ENCODE measurements at regions not wholly inside any gene's neighbourhood (a gene's known extent, or its start where the extent isn't known, plus 50 kb on each side); places are given as distances from the start of the nearest gene placed in this dataset.

DNA sequence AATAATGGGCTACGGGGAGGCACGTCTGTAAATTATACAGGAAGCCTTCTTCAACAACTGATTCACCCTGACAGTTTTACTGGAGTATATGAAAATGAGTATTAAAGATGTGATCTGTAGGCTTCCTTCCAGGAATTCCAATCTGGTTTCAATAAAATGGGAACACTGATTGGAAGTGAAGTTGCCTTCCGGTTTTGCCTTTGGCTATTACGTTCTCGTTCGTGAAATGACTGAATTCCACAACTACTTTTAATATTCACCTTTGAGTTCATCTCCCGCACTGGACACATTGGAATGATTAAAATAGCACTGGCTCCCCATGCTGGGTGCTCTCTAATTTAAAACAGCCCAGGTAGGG lies 350.1 kb upstream of the MKI67 start:
- Histone ChIP-seq H3K4me1 (no peaks in the 10 kb centered on the region), H3K27me3 (no peaks in the 10 kb centered on the region), H3K27ac (no peak overlapping the region), H3K9me3 (no peaks in the 10 kb centered on the region), H3K36me3 (no peaks in the 10 kb centered on the region), H3K4me3 (no peak overlapping the region)
- intact Hi-C loops (cut with DNase I): no loop called here
- 70% methylated on average over 7 of the region's 7 CpGs for WGBS (ENCODE audit: insufficient coverage, low coverage, low lambda C conversion rate, missing lambda C conversion rate)
- ATAC-seq (no peak), DNase-seq (no peak)
- TF ChIP-seq, protein P1, sequence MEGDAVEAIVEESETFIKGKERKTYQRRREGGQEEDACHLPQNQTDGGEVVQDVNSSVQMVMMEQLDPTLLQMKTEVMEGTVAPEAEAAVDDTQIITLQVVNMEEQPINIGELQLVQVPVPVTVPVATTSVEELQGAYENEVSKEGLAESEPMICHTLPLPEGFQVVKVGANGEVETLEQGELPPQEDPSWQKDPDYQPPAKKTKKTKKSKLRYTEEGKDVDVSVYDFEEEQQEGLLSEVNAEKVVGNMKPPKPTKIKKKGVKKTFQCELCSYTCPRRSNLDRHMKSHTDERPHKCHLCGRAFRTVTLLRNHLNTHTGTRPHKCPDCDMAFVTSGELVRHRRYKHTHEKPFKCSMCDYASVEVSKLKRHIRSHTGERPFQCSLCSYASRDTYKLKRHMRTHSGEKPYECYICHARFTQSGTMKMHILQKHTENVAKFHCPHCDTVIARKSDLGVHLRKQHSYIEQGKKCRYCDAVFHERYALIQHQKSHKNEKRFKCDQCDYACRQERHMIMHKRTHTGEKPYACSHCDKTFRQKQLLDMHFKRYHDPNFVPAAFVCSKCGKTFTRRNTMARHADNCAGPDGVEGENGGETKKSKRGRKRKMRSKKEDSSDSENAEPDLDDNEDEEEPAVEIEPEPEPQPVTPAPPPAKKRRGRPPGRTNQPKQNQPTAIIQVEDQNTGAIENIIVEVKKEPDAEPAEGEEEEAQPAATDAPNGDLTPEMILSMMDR (IDR thresholded peaks at IDR 0.05): no peak
- TF ChIP-seq POLR2A (IDR thresholded peaks at IDR 0.05): no peak

DNA sequence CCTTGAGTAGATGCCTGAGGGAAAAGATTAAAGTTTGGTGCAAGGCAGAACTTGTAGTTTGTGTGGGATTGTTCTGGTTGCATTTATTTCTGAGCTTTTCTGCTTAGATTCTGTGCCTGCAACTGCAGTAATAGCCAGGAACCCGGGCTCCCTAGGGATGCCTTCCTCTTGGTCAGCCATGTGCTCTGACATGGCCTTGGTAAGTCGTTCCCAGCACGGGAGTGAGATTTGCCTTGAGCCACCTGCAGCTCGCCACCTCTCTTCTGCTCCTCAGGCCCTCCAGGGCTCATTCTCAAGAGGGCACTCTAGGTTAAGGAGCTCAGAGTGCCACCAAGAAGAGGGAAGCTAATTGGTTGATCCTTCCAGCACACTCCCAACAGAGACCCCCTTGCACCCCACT lies 350.6 kb upstream of the MKI67 start:
- no peaks in the 10 kb centered on the region for H3K9me3 ChIP-seq
- H3K27me3 ChIP-seq: no peaks in the 10 kb centered on the region
- no peak overlapping the region for H3K4me3 ChIP-seq
- no peak for TF ChIP-seq POLR2A (IDR thresholded peaks at IDR 0.05)
- TF ChIP-seq, protein P1 (IDR thresholded peaks at IDR 0.05): no peak
- DNase-seq (no peak), ATAC-seq (no peak)
- H3K27ac ChIP-seq: no peak overlapping the region
- intact Hi-C loops (cut with DNase I): no loop called here
- 40% methylated on average over 1 of the region's 4 CpGs for WGBS (ENCODE audit: insufficient coverage, low coverage, low lambda C conversion rate, missing lambda C conversion rate)
- no peaks in the 10 kb centered on the region for H3K4me1 ChIP-seq
- no peaks in the 10 kb centered on the region for H3K36me3 ChIP-seq

DNA sequence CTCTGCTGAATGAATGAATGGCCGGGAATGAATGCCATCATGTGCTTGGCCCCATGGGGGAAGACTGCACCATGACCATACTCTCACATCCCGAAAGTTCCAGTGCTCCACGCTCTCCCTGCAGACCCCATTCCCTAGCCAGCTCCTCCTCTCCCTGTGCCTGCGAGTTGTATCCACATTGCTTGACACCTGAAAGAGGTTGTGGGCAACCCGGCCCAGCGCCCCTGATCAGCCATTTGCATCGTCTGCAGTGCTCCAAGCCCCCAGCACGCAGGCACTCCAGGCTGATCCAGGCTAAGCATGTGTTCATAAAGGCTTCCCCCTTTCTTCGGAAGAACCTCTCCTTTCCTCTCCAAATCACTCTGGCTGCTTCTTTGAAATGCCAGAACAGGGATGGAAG lies 354.4 kb upstream of the MKI67 start:
- DNase-seq (no peak), ATAC-seq (no peak)
- no peaks in the 10 kb centered on the region for H3K36me3 ChIP-seq
- 44% methylated on average over 2 of the region's 9 CpGs for WGBS (ENCODE audit: insufficient coverage, low coverage, low lambda C conversion rate, missing lambda C conversion rate)
- H3K4me1 ChIP-seq: no peaks in the 10 kb centered on the region
- no peak overlapping the region for H3K4me3 ChIP-seq
- no peak for TF ChIP-seq POLR2A (IDR thresholded peaks at IDR 0.05)
- TF ChIP-seq, protein P1 (IDR thresholded peaks at IDR 0.05): no peak
- no peak overlapping the region for H3K27ac ChIP-seq
- H3K9me3 ChIP-seq: no peaks in the 10 kb centered on the region
- H3K27me3 ChIP-seq: no peaks in the 10 kb centered on the region
- intact Hi-C loops (cut with DNase I): no loop called here

DNA sequence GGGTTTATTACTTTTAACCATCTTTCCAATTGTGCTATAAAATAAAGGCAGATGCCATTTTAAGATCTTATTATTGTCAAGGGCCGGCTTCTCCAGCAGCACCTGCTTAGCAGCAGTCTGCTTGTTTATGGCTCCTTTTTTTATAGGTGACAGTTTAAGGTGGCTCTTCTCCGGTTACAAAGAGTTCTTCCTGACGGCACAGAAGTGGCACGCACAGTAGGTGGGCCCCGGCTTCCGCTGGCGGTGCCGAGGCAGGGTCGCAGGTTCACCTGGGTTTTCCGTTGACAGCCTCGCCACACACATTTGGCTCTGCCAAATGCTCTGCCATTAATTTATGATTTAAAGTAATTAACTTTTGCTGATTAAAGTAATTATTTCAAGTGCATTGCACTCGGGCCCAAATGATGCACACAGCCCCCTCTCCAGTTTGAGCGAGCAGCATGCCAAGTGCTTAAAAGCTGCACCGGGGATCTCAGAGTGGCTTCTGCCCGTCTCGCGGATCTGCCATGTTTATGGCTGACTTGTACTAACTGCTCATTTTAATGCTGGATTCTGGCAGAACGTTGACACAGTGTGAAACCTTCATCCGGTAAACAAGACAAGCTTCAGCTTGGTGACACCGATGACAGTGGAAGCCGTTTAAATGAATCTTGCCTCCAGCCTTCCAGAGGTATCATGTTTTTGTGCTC lies 355.1 kb upstream of the MKI67 start:
- Histone ChIP-seq H3K27me3 (no peaks in the 10 kb centered on the region), H3K27ac (no peak overlapping the region), H3K9me3 (no peaks in the 10 kb centered on the region), H3K36me3 (no peaks in the 10 kb centered on the region), H3K4me3 (no peak overlapping the region), H3K4me1 (no peaks in the 10 kb centered on the region)
- 46% methylated on average over 21 of the region's 21 CpGs for WGBS (ENCODE audit: insufficient coverage, low coverage, low lambda C conversion rate, missing lambda C conversion rate)
- intact Hi-C loops (cut with DNase I): no loop called here
- TF ChIP-seq, protein P1 (IDR thresholded peaks at IDR 0.05): no peak
- no peak for TF ChIP-seq POLR2A (IDR thresholded peaks at IDR 0.05)
- peak in 1 of 3 donors; percentile 23 for DNase-seq
- ATAC-seq: no peak

DNA sequence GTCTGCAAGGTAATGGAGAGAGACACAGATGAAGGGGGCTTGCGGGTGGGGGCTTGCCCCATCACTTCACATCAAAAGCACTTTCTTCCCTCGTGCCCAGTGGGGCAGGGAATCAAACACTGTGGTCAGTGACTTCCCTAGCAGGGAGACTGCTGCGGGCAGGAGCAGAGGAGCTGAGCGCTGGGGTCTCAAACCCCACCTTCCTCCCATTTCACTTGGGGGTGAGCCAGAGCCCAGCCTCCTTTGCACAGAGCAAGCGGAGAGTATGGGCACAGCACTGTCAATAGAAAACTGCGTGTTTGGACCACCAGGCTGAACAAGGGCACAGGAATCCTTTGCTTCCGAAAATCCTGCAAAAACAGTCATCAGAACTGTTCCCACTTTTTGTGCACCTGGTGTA lies 355.8 kb upstream of the MKI67 start:
- Histone ChIP-seq H3K4me1 (no peaks in the 10 kb centered on the region), H3K27ac (no peak overlapping the region), H3K36me3 (no peaks in the 10 kb centered on the region), H3K4me3 (no peak overlapping the region), H3K9me3 (no peaks in the 10 kb centered on the region), H3K27me3 (no peaks in the 10 kb centered on the region)
- intact Hi-C loops (cut with DNase I): no loop called here
- 17% methylated on average over 1 of the region's 7 CpGs for WGBS (ENCODE audit: insufficient coverage, low coverage, low lambda C conversion rate, missing lambda C conversion rate)
- TF ChIP-seq, protein P1 (IDR thresholded peaks at IDR 0.05): no peak
- no peak for TF ChIP-seq POLR2A (IDR thresholded peaks at IDR 0.05)
- DNase-seq: peak in 1 of 3 donors; percentile 29
- no peak for ATAC-seq
